DND-41 (cell line): ENCODE measurements at regions not wholly inside any gene's neighbourhood (a gene's known extent, or its start where the extent isn't known, plus 50 kb on each side); places are given as distances from the start of the nearest gene placed in this dataset.

Experiments
- ATAC-seq: fragments of 200-7000 bp; cut with Tn5 transposase; 3 replicates; pipeline ENCODE4 v1.9.1; 2021; ENCODE audit warnings: low read depth; ENCODE audit not compliant: insufficient read depth
- DNase-seq: peaks from one replicate; pipeline ENCODE4 v3.0.0-alpha.2; 2020
- H2AFZ ChIP-seq: 2 replicates; pipeline ENCODE4 v1.6.0; 2012; ENCODE audit warnings: low read depth, low read length
- H3K27ac ChIP-seq: 2 replicates; pipeline ENCODE4 v1.5.1; 2012; ENCODE audit warnings: low read length, inconsistent platforms
- H3K27me3 ChIP-seq: fragments of 200-600 bp; sonication (generic); 2 replicates; pipeline ENCODE4 v1.6.0; 2012; ENCODE audit warnings: low read length, mild to moderate bottlenecking, inconsistent platforms; ENCODE audit not compliant: insufficient read depth, poor library complexity
- H3K36me3 ChIP-seq: 2 replicates; pipeline ENCODE4 v1.5.1; 2012; ENCODE audit warnings: low read length, inconsistent platforms; ENCODE audit not compliant: insufficient read depth
- H3K4me1 ChIP-seq: 2 replicates; pipeline ENCODE4 v1.5.1; 2012; ENCODE audit warnings: mild to moderate bottlenecking, low read length; ENCODE audit not compliant: insufficient read depth
- H3K4me2 ChIP-seq: 2 replicates; pipeline ENCODE4 v1.6.0; 2012; ENCODE audit warnings: mild to moderate bottlenecking, moderate library complexity, low read length, inconsistent platforms; ENCODE audit not compliant: insufficient read depth
- H3K4me3 ChIP-seq, 2 experiments: fragments of 200-600 bp in 1 of 2; shearing (Covaris generic) in 1 of 2; 2 replicates each; pipeline ENCODE4 v1.5.1; 2012 to 2016; ENCODE audit warnings: inconsistent platforms in 2 of 2, low read length in 2 of 2, mild to moderate bottlenecking in 2 of 2, low read depth in 1 of 2, moderate library complexity in 1 of 2
- H3K79me2 ChIP-seq: 2 replicates; pipeline ENCODE4 v1.6.0; 2012; ENCODE audit warnings: low read length, inconsistent platforms; ENCODE audit not compliant: insufficient read depth
- H3K9ac ChIP-seq: 2 replicates; pipeline ENCODE4 v1.6.0; 2012; ENCODE audit warnings: low read depth, mild to moderate bottlenecking, inconsistent platforms, low read length, moderate library complexity
- H3K9me3 ChIP-seq: 2 replicates; pipeline ENCODE4 v1.5.1; 2012; ENCODE audit warnings: low read length, moderate library complexity, mild to moderate bottlenecking, inconsistent platforms; ENCODE audit not compliant: insufficient read depth, severe bottlenecking
- H4K20me1 ChIP-seq: 2 replicates; pipeline ENCODE4 v1.6.0; 2012; ENCODE audit warnings: low read length; ENCODE audit not compliant: insufficient read depth
- CTCF ChIP-seq: IDR thresholded peaks from 2 replicates; pipeline ENCODE4 v1.5.1; 2012; ENCODE audit warnings: borderline replicate concordance, low read length, moderate library complexity, mild to moderate bottlenecking; ENCODE audit not compliant: poor library complexity, severe bottlenecking; ENCODE audit errors: extremely low read depth
- EZH2 ChIP-seq: IDR thresholded peaks from 3 replicates; pipeline ENCODE4 v1.6.1; 2012; ENCODE audit warnings: borderline replicate concordance, low read depth, mild to moderate bottlenecking, moderate library complexity, low read length, inconsistent platforms; ENCODE audit not compliant: severe bottlenecking

DNA sequence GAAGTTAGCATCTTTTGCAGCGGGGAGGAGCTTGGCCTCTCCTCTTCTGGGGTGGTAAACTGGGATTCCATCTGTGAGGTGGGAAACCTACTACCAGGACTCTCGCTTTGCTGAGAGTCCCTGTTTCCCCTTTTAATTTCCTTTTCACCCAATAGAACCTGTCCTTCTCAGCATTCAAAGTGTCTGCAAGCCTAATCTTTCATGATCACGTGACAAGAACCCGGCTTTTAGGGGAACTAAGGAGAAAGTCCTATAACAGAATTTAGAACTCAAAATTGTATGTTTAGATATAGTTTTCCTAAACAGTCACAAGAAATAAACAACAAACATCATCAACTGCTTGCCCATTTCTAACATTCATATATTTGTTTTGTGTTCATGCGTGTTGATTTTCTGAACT is 103.6 kb upstream of the CDH19 start:
- H3K79me2 ChIP-seq: no peaks in the 10 kb centered on the region
- ATAC-seq (no peak), DNase-seq (no peak)
- no peaks in the 10 kb centered on the region for H3K27me3 ChIP-seq
- no peak overlapping the region for H3K4me3 ChIP-seq
- no peaks in the 10 kb centered on the region for H3K9me3 ChIP-seq
- H3K36me3 ChIP-seq: no peaks in the 10 kb centered on the region
- no peak overlapping the region for H3K4me2 ChIP-seq
- H2AFZ ChIP-seq: no peak overlapping the region
- no peak for TF ChIP-seq EZH2
- no peak for TF ChIP-seq CTCF
- no peak overlapping the region for H3K9ac ChIP-seq
- H4K20me1 ChIP-seq: no peaks in the 10 kb centered on the region
- H3K27ac ChIP-seq: no peak overlapping the region
- no peaks in the 10 kb centered on the region for H3K4me1 ChIP-seq

GRCh38 chr18:66695281-66695680 is 91.4 kb upstream of the CDH19 start:
- H3K4me1 ChIP-seq: no peaks in the 10 kb centered on the region
- DNase-seq: no peak

DNA sequence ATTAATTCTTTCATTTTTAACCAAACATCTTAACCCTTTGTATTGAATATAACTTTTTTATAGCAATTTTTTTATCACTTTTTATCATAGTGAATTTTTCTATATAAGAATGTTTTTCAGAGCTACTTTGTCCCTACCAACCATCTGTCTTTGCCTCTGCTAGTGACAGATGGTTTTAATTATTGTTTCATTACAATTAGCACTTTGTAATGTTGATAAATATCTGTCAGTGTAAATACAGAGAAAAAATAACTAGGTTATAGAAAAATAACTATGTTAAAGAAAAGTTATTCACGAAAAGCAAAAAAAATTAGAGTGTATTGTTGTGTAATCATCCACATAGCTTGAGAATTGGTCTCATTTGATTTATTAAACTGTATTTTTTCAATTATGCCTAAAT is 91.0 kb upstream of the CDH19 start:
- no peak for TF ChIP-seq EZH2
- no peak for TF ChIP-seq CTCF
- no peaks in the 10 kb centered on the region for H3K79me2 ChIP-seq
- DNase-seq (no peak), ATAC-seq (no peak)
- H3K27ac ChIP-seq: no peak overlapping the region
- no peak overlapping the region for H2AFZ ChIP-seq
- H3K4me3 ChIP-seq: no peak overlapping the region
- H3K9me3 ChIP-seq: no peaks in the 10 kb centered on the region
- no peaks in the 10 kb centered on the region for H4K20me1 ChIP-seq
- no peaks in the 10 kb centered on the region for H3K27me3 ChIP-seq
- H3K4me1 ChIP-seq: no peaks in the 10 kb centered on the region
- H3K9ac ChIP-seq: no peak overlapping the region
- H3K36me3 ChIP-seq: no peaks in the 10 kb centered on the region
- no peak overlapping the region for H3K4me2 ChIP-seq

More at GRCh38 chr18:66695281-66695680, 91.4 kb upstream of the CDH19 start:
- no peak overlapping the region for H3K27ac ChIP-seq
- H3K4me2 ChIP-seq: no peak overlapping the region
- H3K36me3 ChIP-seq: no peaks in the 10 kb centered on the region
- H3K9me3 ChIP-seq: no peaks in the 10 kb centered on the region
- no peak for TF ChIP-seq CTCF
- TF ChIP-seq EZH2: no peak
- H4K20me1 ChIP-seq: no peaks in the 10 kb centered on the region
- no peak overlapping the region for H2AFZ ChIP-seq
- H3K4me3 ChIP-seq: no peak overlapping the region
- no peak for ATAC-seq
- H3K27me3 ChIP-seq: no peaks in the 10 kb centered on the region
- no peak overlapping the region for H3K9ac ChIP-seq
- H3K79me2 ChIP-seq: no peaks in the 10 kb centered on the region

DNA sequence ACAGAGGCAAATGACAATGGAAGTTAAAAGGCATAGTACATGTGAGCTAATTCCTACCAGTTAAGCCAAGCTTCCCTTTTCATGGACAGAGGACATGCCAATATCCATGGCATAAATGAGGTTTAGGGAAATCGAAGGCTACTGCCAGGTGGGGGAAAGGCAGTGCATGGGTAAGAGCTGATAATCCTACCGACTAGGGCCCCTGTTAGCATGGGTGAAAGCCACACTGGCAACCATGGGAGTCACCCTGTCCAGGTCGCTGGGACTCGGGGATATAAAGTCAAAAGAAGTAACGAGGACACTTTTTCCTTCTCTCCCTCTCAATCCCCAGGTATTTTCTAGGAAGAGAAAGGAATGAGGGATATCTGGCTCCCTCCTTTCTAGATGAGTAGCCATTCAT is 83.7 kb upstream of the CDH19 start:
- Histone ChIP-seq H3K79me2 (no peaks in the 10 kb centered on the region), H3K4me1 (no peaks in the 10 kb centered on the region), H3K27me3 (no peaks in the 10 kb centered on the region), H3K4me3 (no peak overlapping the region), H3K27ac (no peak overlapping the region), H3K36me3 (no peaks in the 10 kb centered on the region), H3K9me3 (peaks cover 6% of the 10 kb centered on the region), H2AFZ (no peak overlapping the region), H3K4me2 (no peak overlapping the region), H4K20me1 (no peaks in the 10 kb centered on the region), H3K9ac (no peak overlapping the region)
- ATAC-seq: no peak
- no peak for DNase-seq
- no peak for TF ChIP-seq EZH2
- TF ChIP-seq CTCF: no peak
